ENCODE measurements at regions not wholly inside any gene's neighbourhood (a gene's known extent, or its start where the extent isn't known, plus 50 kb on each side); places are given as distances from the start of the nearest gene placed in this dataset.

- no peak overlapping the region for H3K27ac ChIP-seq (replicated peaks in 1 of 4)
- H3K4me1 ChIP-seq = no peaks in the 10 kb centered on the region
- no peak for TF ChIP-seq EP300 (IDR thresholded peaks at IDR 0.05)
- no peak for TF ChIP-seq CTCF (IDR thresholded peaks at IDR 0.05)
- no peak for TF ChIP-seq POLR2A (IDR thresholded peaks at IDR 0.05; ENCODE audit: low read depth)
- no peak for TF ChIP-seq POLR2AphosphoS5 (IDR thresholded peaks at IDR 0.05)
- H3K36me3 ChIP-seq = no peaks in the 10 kb centered on the region
- no peaks in the 10 kb centered on the region for H3K27me3 ChIP-seq
- no peak overlapping the region for H3K4me3 ChIP-seq
- DNase-seq (ENCODE audit: extremely low spot score) = no peak
- 65% methylated on average over 4 of the region's 4 CpGs for WGBS
- H3K9me3 ChIP-seq = no peaks in the 10 kb centered on the region
- intact Hi-C loops (cut with DNase I) = no loop called here
These were observed 362.8 kb downstream of the DCDC2C start for GRCh38 chr2:4066217-4066616.

- Histone ChIP-seq H3K9me3 (no peaks in the 10 kb centered on the region), H3K27ac (replicated peaks in 1 of 4) (no peak overlapping the region), H3K4me3 (no peak overlapping the region), H3K36me3 (no peaks in the 10 kb centered on the region), H3K4me1 (no peaks in the 10 kb centered on the region), H3K27me3 (no peaks in the 10 kb centered on the region)
- TF ChIP-seq EP300 (IDR thresholded peaks at IDR 0.05) (no peak), POLR2A (IDR thresholded peaks at IDR 0.05; ENCODE audit: low read depth) (no peak), CTCF (IDR thresholded peaks at IDR 0.05) (no peak), POLR2AphosphoS5 (IDR thresholded peaks at IDR 0.05) (no peak)
- intact Hi-C loops (cut with DNase I) = no loop called here
- 69% methylated on average over 11 of the region's 11 CpGs for WGBS
- DNase-seq (ENCODE audit: extremely low spot score) = peak; percentile 60
These were observed 369.7 kb downstream of the DCDC2C start for GRCh38 chr2:4073026-4073569.

GRCh38 chr2:4077017-4077416 lies 373.6 kb downstream of the DCDC2C start:
- 68% methylated on average over 3 of the region's 3 CpGs for WGBS
- no peaks in the 10 kb centered on the region for H3K36me3 ChIP-seq
- no peaks in the 10 kb centered on the region for H3K27me3 ChIP-seq
- intact Hi-C loops (cut with DNase I) = no loop called here
- no peak overlapping the region for H3K4me3 ChIP-seq
- no peaks in the 10 kb centered on the region for H3K9me3 ChIP-seq
- TF ChIP-seq CTCF (IDR thresholded peaks at IDR 0.05) (no peak), POLR2A (IDR thresholded peaks at IDR 0.05; ENCODE audit: low read depth) (no peak), EP300 (IDR thresholded peaks at IDR 0.05) (no peak), POLR2AphosphoS5 (IDR thresholded peaks at IDR 0.05) (no peak)
- no peak overlapping the region for H3K27ac ChIP-seq (replicated peaks in 1 of 4)
- H3K4me1 ChIP-seq = no peaks in the 10 kb centered on the region
- no peak for DNase-seq (ENCODE audit: extremely low spot score)

- no peak for DNase-seq (ENCODE audit: extremely low spot score)
- no peaks in the 10 kb centered on the region for H3K9me3 ChIP-seq
- no peaks in the 10 kb centered on the region for H3K4me1 ChIP-seq
- TF ChIP-seq CTCF (IDR thresholded peaks at IDR 0.05) (no peak), POLR2AphosphoS5 (IDR thresholded peaks at IDR 0.05) (no peak), POLR2A (IDR thresholded peaks at IDR 0.05; ENCODE audit: low read depth) (no peak), EP300 (IDR thresholded peaks at IDR 0.05) (no peak)
- WGBS = 68% methylated on average over 6 of the region's 7 CpGs
- no peaks in the 10 kb centered on the region for H3K36me3 ChIP-seq
- peaks cover 0 to 8% (median 0%) of the 10 kb centered on the region in 4 donors for H3K27me3 ChIP-seq
- H3K4me3 ChIP-seq = no peak overlapping the region
- intact Hi-C loops (cut with DNase I) = no loop called here
- H3K27ac ChIP-seq (replicated peaks in 1 of 4) = no peak overlapping the region
These were observed 381.8 kb downstream of the DCDC2C start for GRCh38 chr2:4085186-4085585.
